GM23338 (cell line): ENCODE measurements at regions not wholly inside any gene's neighbourhood (a gene's known extent, or its start where the extent isn't known, plus 50 kb on each side); places are given as distances from the start of the nearest gene placed in this dataset.

Experiments used
- ATAC-seq: fragments of 200-7000 bp; cut with Tn5 transposase; 3 replicates; pipeline ENCODE4 v1.9.1; 2020
- DNase-seq: peaks from one replicate; pipeline ENCODE4 v3.0.0-alpha.2; 2015; ENCODE audit warnings: low spot score
- H2AFZ ChIP-seq: fragments of 200-600 bp; sonication (generic); 2 replicates; pipeline ENCODE4 v1.8.0; 2016; ENCODE audit warnings: antibody characterized with exemption, mild to moderate bottlenecking, moderate library complexity
- H3F3A ChIP-seq: fragments of 200-600 bp; sonication (generic); replicated peaks from 2 replicates; pipeline ENCODE4 v1.8.0; 2017; ENCODE audit warnings: antibody characterized with exemption, mixed run types, low read depth
- H3K27ac ChIP-seq: fragments of 200-600 bp; sonication (generic); 2 replicates; pipeline ENCODE4 v1.6.1; 2016; ENCODE audit warnings: low read depth
- H3K27me3 ChIP-seq: fragments of 200-600 bp; sonication (generic); 2 replicates; pipeline ENCODE4 v1.8.0; 2016; ENCODE audit warnings: mild to moderate bottlenecking, mixed run types, moderate library complexity; ENCODE audit not compliant: insufficient read depth
- H3K36me3 ChIP-seq: fragments of 200-600 bp; sonication (generic); 2 replicates; pipeline ENCODE4 v1.8.0; 2016; ENCODE audit warnings: mild to moderate bottlenecking; ENCODE audit not compliant: insufficient read depth
- H3K4me1 ChIP-seq: fragments of 200-600 bp; sonication (generic); 2 replicates; pipeline ENCODE4 v1.8.0; 2016; ENCODE audit warnings: mild to moderate bottlenecking, moderate library complexity; ENCODE audit not compliant: insufficient read depth
- H3K4me2 ChIP-seq: fragments of 200-600 bp; sonication (generic); 2 replicates; pipeline ENCODE4 v1.7.1; 2017; ENCODE audit warnings: mixed run types
- H3K4me3 ChIP-seq: fragments of 200-600 bp; sonication (generic); 2 replicates; pipeline ENCODE4 v1.6.1; 2016; ENCODE audit warnings: mixed run types
- H3K79me2 ChIP-seq: fragments of 200-600 bp; sonication (generic); replicated peaks from 2 replicates; pipeline ENCODE4 v1.8.0; 2017; ENCODE audit warnings: mild to moderate bottlenecking; ENCODE audit not compliant: insufficient read depth
- H3K9me2 ChIP-seq: fragments of 200-600 bp; sonication (generic); 2 replicates; pipeline ENCODE4 v1.8.0; 2017; ENCODE audit not compliant: insufficient read depth
- H4K20me1 ChIP-seq: fragments of 200-600 bp; sonication (generic); replicated peaks from 2 replicates; pipeline ENCODE4 v1.8.0; 2017; ENCODE audit warnings: mild to moderate bottlenecking; ENCODE audit not compliant: insufficient read depth
- H3K27ac Mint-ChIP-seq: 2 replicates; pipeline ENCODE4 v1.8.0; 2020; ENCODE audit warnings: inconsistent platforms, mild to moderate bottlenecking, moderate library complexity, mixed read lengths
- H3K27me3 Mint-ChIP-seq: 3 replicates; pipeline ENCODE4 v1.8.0; 2022; ENCODE audit warnings: low read depth, mild to moderate bottlenecking, moderate library complexity, mixed read lengths, inconsistent platforms; ENCODE audit not compliant: insufficient read depth, poor library complexity
- H3K36me3 Mint-ChIP-seq: 3 replicates; pipeline ENCODE4 v1.8.0; 2021; ENCODE audit warnings: low read depth, mild to moderate bottlenecking, inconsistent platforms, moderate library complexity, mixed read lengths
- H3K4me1 Mint-ChIP-seq: 3 replicates; pipeline ENCODE4 v1.8.0; 2020; ENCODE audit warnings: mild to moderate bottlenecking, inconsistent platforms, mixed read lengths
- H3K4me3 Mint-ChIP-seq: 3 replicates; pipeline ENCODE4 v1.8.0; 2021; ENCODE audit warnings: moderate library complexity, mild to moderate bottlenecking, inconsistent platforms, mixed read lengths
- H3K9me3 Mint-ChIP-seq: 3 replicates; pipeline ENCODE4 v1.8.0; 2020; ENCODE audit warnings: moderate library complexity, mild to moderate bottlenecking, inconsistent platforms, mixed read lengths
- CREB1 ChIP-seq: fragments of 250-450 bp; sonication (Bioruptor Pico); IDR thresholded peaks from 2 replicates; pipeline ENCODE4 v1.5.0; 2020; ENCODE audit warnings: low read depth, mild to moderate bottlenecking, moderate library complexity
- CTCF ChIP-seq, 2 experiments: fragments of 200-600 bp in 1 of 2; sonication (generic) in 1 of 2; conservative IDR thresholded peaks; 2 replicates each; pipeline versions ENCODE4 v1.5.1 to v1.6.1; 2016 to 2017; ENCODE audit warnings: antibody characterized with exemption in 2 of 2, low read depth in 2 of 2, mild to moderate bottlenecking in 2 of 2, moderate library complexity in 1 of 2
- ETS1 ChIP-seq: IDR thresholded peaks from 2 replicates; pipeline ENCODE4 v1.6.1; 2016; ENCODE audit warnings: antibody characterized with exemption
- EZH2 ChIP-seq: fragments of 200-600 bp; sonication (generic); IDR thresholded peaks from one replicate; pipeline ENCODE4 v1.8.0; 2017; ENCODE audit warnings: antibody characterized with exemption, mild to moderate bottlenecking, low read depth; ENCODE audit not compliant: unreplicated experiment
- EZH2phosphoT487 ChIP-seq: fragments of 200-600 bp; sonication (generic); IDR thresholded peaks from one replicate; pipeline ENCODE4 v1.8.1; 2018; ENCODE audit warnings: antibody characterized with exemption; ENCODE audit not compliant: unreplicated experiment
- POLR2AphosphoS5 ChIP-seq: IDR thresholded peaks from 2 replicates; pipeline ENCODE4 v1.6.1; 2016; ENCODE audit warnings: antibody characterized with exemption, low read depth
- REST ChIP-seq: IDR thresholded peaks from one replicate; pipeline ENCODE4 v1.6.1; 2018; ENCODE audit warnings: antibody characterized with exemption; ENCODE audit not compliant: unreplicated experiment
- STAT1 ChIP-seq: IDR thresholded peaks from one replicate; pipeline ENCODE4 v1.6.1; 2016; ENCODE audit warnings: antibody characterized with exemption; ENCODE audit not compliant: unreplicated experiment
- ZNF114 ChIP-seq: fragments of 250-450 bp; sonication (Bioruptor Pico); IDR thresholded peaks from 2 replicates; pipeline ENCODE4 v1.5.0; 2020; ENCODE audit warnings: mild to moderate bottlenecking, moderate library complexity
- ZNF331 ChIP-seq: fragments of 250-450 bp; sonication (Bioruptor Pico); IDR thresholded peaks from 2 replicates; pipeline ENCODE4 v1.5.0; 2020; ENCODE audit warnings: low read depth, mild to moderate bottlenecking, moderate library complexity

- DNase-seq (no peak), ATAC-seq (no peak)
- Histone ChIP-seq H2AFZ (0 out of 2 replicates have a peak overlapping the region, but pooled peaks have one; percentile 94), H3K27me3 (peaks cover 50% of the 10 kb centered on the region), H3K4me2 (peak overlapping the region; percentile 98), H3K4me1 (peaks cover 15% of the 10 kb centered on the region), H4K20me1 (no peaks in the 10 kb centered on the region), H3F3A (0 out of 2 replicates have a peak, but pooled peaks cover 4% of the 10 kb centered on the region), H3K27ac (no peak overlapping the region), H3K4me3 (peak overlapping the region; percentile 86), H3K36me3 (no peaks in the 10 kb centered on the region), H3K79me2 (peaks cover 37% of the 10 kb centered on the region), H3K9me2 (no peaks in the 10 kb centered on the region)
- peak overlapping the region; percentile 78 for H3K4me3 Mint-ChIP-seq
- H3K27me3 Mint-ChIP-seq, result peaks cover 35% of the 10 kb centered on the region
- no peaks in the 10 kb centered on the region; the same call in 2 of the 3 replicates for H3K9me3 Mint-ChIP-seq
- H3K36me3 Mint-ChIP-seq, result no peaks in the 10 kb centered on the region
- H3K27ac Mint-ChIP-seq, result no peak overlapping the region
- TF ChIP-seq POLR2AphosphoS5 (no peak), EZH2phosphoT487 (no peak), ETS1 (no peak), REST (no peak), STAT1 (no peak)
- peaks cover 35% of the 10 kb centered on the region for H3K4me1 Mint-ChIP-seq
Measured at GRCh38 chr9:29211003-29211579, 1637.8 kb upstream of the C9orf72 start.

- H3K36me3 Mint-ChIP-seq, result no peaks in the 10 kb centered on the region
- 0 out of 2 replicates have a peak, but pooled peaks cover 4% of the 10 kb centered on the region for H3F3A ChIP-seq
- H3K4me1 ChIP-seq, result peaks cover 15% of the 10 kb centered on the region
- peak overlapping the region; percentile 78 for H3K4me3 Mint-ChIP-seq
- H3K27ac ChIP-seq, result no peak overlapping the region
- peaks cover 38% of the 10 kb centered on the region for H3K27me3 Mint-ChIP-seq
- no peaks in the 10 kb centered on the region; the same call in 2 of the 3 replicates for H3K9me3 Mint-ChIP-seq
- peaks cover 40% of the 10 kb centered on the region for H3K4me1 Mint-ChIP-seq
- H3K4me2 ChIP-seq, result peak overlapping the region; percentile 98
- H3K27me3 ChIP-seq, result peaks cover 57% of the 10 kb centered on the region
- H2AFZ ChIP-seq, result peak overlapping the region; percentile 94
- H3K36me3 ChIP-seq, result no peaks in the 10 kb centered on the region
- H4K20me1 ChIP-seq, result no peaks in the 10 kb centered on the region
- no peak overlapping the region for H3K27ac Mint-ChIP-seq
- no peak for TF ChIP-seq CREB1
- peak in 1 of 2 experiments; percentile 71; a peak in 3 of 4 replicates for TF ChIP-seq CTCF (conservative IDR thresholded peaks at IDR 0.05; ENCODE audit: low read depth in 2 of 2)
- no peak for TF ChIP-seq STAT1
- no peak for TF ChIP-seq REST
- TF ChIP-seq ZNF114 (CRISPR knock-in tag), result no peak
- no peak for TF ChIP-seq EZH2phosphoT487
- TF ChIP-seq ZNF331, result no peak
- TF ChIP-seq ETS1, result no peak
- peak; percentile 35 for TF ChIP-seq EZH2
- DNase-seq (peak; percentile 75), ATAC-seq (peak; percentile 25)
- no peaks in the 10 kb centered on the region for H3K9me2 ChIP-seq
- H3K79me2 ChIP-seq, result peaks cover 37% of the 10 kb centered on the region
- peak overlapping the region; percentile 86 for H3K4me3 ChIP-seq
Measured at GRCh38 chr9:29211580-29212396, 1638.5 kb upstream of the C9orf72 start.
